ENCODE measurements at regions not wholly inside any gene's neighbourhood (a gene's known extent, or its start where the extent isn't known, plus 50 kb on each side); places are given as distances from the start of the nearest gene placed in this dataset.

GRCh38 chr20:60817891-60818290 lies 434.2 kb upstream of the CDH4 start:
- DNase-seq = no peak

DNA sequence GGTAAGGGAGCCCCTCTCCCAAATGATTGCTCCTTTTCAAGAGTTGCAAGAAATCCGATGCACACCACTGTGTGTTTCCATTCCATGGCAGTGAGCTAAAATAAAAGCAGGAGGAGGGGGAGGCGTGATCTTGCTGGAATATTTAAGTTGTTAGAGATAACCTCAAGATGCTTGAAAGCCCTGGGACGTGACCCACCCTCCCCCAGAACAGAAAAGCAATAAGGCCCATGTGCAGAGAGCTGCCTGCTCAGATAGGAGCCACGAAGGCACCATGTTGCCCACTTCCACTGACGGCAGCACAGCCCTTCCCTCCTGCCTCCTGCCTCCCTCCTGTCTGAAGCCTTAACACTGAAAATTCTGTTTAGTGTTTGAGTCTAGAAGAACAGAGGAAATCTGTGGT lies 432.6 kb upstream of the CDH4 start:
- DNase-seq = no peak

DNA sequence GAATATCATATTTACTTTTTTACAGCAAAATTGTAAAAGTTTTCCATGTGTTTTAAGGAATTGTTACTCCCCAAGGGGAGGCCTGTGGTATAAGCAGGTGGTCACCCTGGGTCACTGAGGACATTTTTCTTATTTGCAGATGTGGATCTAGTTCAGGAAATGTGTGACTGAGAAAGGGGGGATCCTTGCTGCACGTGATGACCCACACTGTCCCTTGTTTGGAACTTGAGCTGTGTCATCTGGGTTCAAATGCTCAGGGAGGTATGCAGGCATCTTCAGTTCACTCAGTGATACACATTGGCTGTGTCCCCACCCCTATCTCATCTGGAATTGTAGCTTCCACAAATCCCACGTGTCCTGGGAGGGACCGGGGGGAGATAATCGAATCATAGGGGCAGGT lies 431.9 kb upstream of the CDH4 start:
- no peak for DNase-seq

DNA sequence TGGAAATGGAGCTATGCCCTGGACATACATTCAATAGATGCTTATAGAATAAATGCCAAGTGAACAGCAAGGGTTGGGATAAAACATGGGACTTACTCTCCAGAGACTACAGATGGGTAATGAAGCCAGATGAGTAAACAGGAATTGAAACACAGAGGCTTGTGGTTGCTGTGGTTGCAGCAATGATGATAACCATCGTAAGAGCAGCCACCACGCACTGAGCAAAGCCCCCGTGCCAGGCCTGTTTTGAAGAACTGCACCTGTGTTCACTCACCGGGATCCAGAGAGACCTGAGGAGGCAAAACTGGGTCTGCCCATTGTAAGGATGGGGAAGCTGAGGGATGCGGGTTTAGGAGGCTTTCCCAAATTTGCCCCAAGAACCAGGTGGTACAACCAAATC lies 431.1 kb upstream of the CDH4 start:
- no peak for DNase-seq

GRCh38 chr20:60822699-60823607 lies 429.1 kb upstream of the CDH4 start:
- DNase-seq = no peak

DNA sequence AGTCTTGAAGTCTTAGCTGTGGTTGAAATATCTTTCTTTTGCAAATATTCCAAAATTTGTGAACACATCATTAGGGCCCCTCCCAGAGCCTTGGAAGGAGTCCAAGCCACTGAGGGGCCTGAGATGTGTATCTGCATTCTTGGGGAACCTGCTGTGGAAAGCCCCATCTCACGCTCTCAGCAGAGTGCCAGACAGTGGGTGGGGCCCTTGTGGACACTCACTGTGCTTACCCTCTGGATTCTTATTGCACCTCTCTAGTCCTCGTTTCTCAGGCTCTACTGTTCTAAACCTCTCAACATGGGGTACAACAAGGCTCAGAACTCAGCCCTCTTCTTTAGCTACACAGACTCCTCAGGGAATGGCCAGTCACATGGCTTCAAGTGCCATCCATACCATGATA lies 416.2 kb upstream of the CDH4 start:
- DNase-seq = no peak

DNA sequence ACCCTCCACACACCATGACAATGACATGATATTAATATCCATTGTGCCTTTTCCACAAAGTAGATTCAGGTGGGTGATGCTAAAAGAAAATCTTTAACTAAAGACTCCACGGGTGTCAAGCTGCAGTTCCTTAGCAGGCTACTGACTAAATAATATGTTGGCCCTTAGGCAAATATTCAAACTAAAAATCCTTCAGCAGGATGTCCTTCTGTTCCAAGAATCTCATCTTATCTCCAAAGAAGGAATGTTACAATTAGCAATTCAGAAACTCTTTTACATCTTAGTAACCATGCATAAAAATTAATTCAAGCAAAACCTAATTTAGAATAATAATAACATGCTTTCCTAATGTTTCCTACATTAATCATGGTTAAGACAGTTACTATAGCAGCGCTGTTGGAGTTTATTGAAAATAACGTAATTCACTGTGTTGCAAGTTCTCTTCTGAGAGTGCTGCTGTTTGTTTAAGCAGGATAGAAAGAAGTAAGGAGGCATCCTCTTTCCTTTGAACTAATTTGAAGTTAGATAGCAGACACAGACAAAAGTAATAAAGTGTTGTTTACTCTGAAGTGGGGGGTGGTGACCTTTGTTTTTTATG lies 414.8 kb upstream of the CDH4 start:
- no peak for DNase-seq

DNA sequence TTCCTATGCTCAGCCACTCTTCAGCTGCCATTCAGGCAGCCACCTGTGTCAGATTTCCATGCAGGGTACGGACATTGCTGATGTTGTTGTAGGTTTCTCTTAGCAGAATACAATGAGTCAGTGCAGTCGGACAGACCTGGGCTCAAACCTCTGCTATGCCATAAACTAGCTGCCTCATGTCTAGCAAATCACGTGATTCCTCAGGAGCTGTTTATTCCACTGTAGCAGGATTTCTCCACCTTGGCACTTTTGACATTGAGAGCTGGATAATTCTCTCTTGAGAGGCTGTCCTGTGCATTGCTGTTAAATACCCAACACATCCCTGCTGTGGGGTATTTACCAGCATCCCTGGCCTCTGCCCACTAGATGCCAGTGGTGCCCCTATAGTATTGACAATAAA lies 413.8 kb upstream of the CDH4 start:
- DNase-seq = no peak

- DNase-seq = no peak
These were observed 411.1 kb upstream of the CDH4 start for GRCh38 chr20:60840971-60841370.

GRCh38 chr20:60845146-60845545 lies 406.9 kb upstream of the CDH4 start:
- no peak for DNase-seq

GRCh38 chr20:60851826-60852704 lies 400.0 kb upstream of the CDH4 start:
- no peak for DNase-seq

DNA sequence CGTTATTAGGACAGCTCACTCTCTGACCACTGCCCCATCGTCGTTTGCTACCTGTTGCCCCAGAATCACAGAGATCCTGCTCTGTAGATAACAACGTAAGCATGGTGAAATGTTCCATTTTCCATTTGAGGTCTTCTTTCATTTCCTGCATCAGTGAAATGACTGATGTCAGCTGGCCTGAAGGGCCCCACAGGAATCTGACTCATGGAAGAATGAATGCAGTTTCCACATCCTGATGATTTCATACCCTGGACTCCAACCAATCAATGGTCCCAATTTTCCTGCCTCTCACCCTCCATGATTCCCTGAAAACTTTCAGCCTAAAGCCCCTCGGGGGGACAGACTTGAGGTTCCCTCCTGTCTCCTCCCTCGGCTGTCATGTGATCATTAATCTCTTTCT lies 394.4 kb upstream of the CDH4 start:
- no peak for DNase-seq

GRCh38 chr20:60862601-60863000 lies 389.5 kb upstream of the CDH4 start:
- DNase-seq = no peak

DNA sequence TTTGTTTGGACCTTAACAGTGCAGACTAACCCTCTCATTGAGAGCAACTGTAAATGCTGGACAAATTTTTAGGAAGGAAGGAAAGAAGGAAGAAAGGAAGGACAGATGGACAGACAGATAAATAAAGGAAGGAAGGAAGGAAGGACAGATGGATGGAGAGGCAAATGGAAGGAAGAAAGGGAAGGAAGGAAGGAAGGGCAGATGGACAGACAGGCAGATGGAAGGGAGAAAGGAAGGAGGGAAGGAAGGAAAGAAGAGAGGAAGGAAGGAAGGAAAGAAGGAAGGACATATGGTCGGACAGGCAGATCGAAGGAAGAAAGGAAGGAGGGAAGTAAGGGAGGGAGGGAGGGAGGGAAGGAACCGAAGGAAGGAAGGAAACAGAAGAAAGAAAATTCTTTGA lies 388.5 kb upstream of the CDH4 start:
- DNase-seq = no peak

DNA sequence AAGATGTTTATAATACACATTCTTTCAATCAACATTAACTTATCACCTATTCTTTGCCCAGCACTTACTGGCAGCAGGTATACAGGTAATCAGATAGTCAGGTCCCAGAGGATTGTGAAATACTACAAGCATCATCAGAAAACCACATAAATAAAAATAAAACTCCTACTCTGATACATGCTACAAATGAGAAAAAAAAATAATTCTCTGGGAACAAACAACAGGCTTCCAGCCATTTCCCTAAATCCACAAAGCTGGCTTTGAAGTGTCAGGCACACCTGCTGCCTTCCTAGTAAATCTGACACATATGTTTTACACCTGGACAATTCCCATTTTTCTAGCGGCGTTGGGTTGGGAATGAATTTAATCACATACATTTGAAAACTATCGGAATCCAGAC lies 384.5 kb upstream of the CDH4 start:
- DNase-seq = no peak

GRCh38 chr20:60868316-60868891 lies 383.7 kb upstream of the CDH4 start:
- no peak for DNase-seq

DNA sequence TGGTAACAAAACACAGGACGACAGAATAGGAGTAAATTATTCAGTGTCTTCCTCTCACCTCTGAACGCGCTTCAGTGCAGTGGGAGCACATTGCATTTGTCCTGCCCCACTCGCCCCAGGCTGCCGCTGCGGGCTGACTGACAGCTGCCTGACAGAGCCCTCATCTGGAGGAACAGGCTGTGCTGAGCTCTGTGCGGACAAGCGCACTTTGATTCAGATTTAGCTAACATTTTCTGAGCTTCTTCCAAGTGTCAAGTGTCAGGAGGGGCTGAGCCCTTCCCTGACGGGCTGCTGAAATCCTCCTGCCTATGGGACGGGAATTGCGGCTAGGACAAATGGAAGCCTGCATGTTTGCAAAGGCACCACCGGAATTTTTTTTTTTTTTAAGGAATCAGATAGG lies 383.0 kb upstream of the CDH4 start:
- DNase-seq = no peak

DNA sequence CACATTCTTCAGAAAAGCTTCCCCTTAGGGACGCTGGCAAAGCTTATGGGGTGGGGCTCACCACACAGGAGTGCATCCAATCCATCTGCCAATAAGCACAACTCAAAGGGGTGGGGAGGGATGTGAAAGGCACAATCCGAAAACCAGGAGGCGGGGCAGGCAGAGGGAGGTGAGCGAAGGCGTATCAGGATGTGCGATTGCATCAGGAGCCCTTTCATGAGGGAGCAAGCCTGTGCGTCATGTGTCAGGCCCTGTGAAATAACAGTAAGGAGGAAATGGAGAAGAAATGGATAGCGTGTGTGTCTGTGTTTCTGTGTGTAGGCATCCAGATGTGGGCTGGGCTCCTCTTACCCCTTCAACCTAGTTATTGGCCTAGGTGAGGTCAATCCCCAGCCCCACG lies 382.4 kb upstream of the CDH4 start:
- no peak for DNase-seq

GRCh38 chr20:60870040-60870439 lies 382.0 kb upstream of the CDH4 start:
- no peak for DNase-seq

- no peak for DNase-seq
These were observed 379.8 kb upstream of the CDH4 start for GRCh38 chr20:60872224-60872623.

DNA sequence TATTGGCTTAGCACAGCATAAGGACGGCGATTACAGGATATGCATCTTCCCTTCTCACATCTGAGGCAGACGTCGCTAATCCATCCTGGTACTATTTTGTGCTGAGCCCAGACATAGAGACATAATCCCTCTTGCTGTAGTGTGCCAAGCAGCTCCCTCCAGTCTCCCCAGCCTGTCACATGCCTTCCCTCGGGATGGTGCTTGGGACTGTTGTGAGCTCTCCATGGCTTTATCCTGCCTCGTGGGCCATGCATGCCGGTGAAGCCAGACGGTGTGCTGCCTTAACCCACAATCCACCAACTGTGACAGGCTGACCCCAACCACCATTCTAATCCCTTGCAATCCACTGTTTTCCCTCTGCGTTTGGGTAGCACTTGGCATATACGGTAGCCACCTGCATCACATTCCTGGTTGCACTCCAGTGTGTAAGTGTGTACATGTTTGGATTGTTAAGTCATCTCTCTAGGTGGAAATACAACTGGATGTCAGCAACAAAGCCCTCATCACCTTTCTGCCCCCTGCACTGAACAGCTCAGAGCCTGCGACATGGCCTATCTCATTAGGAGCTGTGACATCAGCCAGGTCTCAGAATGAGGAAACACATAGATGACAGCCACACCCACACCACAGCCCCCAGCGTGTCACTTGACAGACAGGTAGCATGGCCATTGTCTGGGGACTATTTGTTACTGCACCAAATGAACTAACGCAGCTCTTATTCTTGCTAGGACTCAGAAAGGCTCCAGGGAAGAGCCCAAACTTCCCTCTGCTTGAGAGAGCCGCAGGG lies 374.8 kb upstream of the CDH4 start:
- DNase-seq = no peak

GRCh38 chr20:60882836-60883235 lies 369.2 kb upstream of the CDH4 start:
- no peak for DNase-seq

DNA sequence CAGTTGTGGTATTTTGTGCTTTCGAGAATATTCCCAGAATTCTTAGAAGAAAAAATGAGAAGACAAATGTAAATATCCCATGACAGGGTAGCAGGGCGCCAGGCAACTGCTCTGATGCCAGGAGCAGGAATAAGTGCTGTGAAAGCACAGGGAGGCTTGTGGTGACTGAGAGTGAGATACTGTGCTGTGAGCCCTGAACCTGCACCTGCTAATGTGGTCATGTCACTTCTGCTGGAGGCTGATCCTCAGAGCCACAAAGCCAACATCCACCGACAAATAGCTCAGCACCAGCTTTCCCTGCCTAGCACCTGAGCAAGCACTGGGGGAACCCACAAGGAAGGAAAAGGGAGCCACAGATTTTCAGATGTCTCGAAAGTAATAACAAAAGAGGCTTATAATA lies 368.6 kb upstream of the CDH4 start:
- no peak for DNase-seq
